GM23338 (cell line): ENCODE measurements at regions not wholly inside any gene's neighbourhood (a gene's known extent, or its start where the extent isn't known, plus 50 kb on each side); places are given as distances from the start of the nearest gene placed in this dataset.

Experiments
- EZH2 ChIP-seq: fragments of 200-600 bp; sonication (generic); IDR thresholded peaks from one replicate; pipeline ENCODE4 v1.8.0; 2017; ENCODE audit warnings: antibody characterized with exemption, mild to moderate bottlenecking, low read depth; ENCODE audit not compliant: unreplicated experiment
- EZH2phosphoT487 ChIP-seq: fragments of 200-600 bp; sonication (generic); IDR thresholded peaks from one replicate; pipeline ENCODE4 v1.8.1; 2018; ENCODE audit warnings: antibody characterized with exemption; ENCODE audit not compliant: unreplicated experiment
- NANOG ChIP-seq: IDR thresholded peaks from 2 replicates; pipeline ENCODE4 v1.6.1; 2016; ENCODE audit warnings: antibody characterized with exemption, borderline replicate concordance
- POLR2AphosphoS5 ChIP-seq: IDR thresholded peaks from 2 replicates; pipeline ENCODE4 v1.6.1; 2016; ENCODE audit warnings: antibody characterized with exemption, low read depth
- ZNF114 ChIP-seq: fragments of 250-450 bp; sonication (Bioruptor Pico); IDR thresholded peaks from 2 replicates; pipeline ENCODE4 v1.5.0; 2020; ENCODE audit warnings: mild to moderate bottlenecking, moderate library complexity
- TF ChIP-seq, protein P1 (sequence below), 2 experiments: fragments of 200-600 bp in 1 of 2; sonication (generic) in 1 of 2; conservative IDR thresholded peaks; 2 replicates each; pipeline versions ENCODE4 v1.5.1 to v1.6.1; 2016 to 2017; ENCODE audit warnings: antibody characterized with exemption in 2 of 2, low read depth in 2 of 2, mild to moderate bottlenecking in 2 of 2, moderate library complexity in 1 of 2
- TF ChIP-seq, protein P2 (sequence below): IDR thresholded peaks from one replicate; pipeline ENCODE4 v1.6.1; 2018; ENCODE audit warnings: antibody characterized with exemption; ENCODE audit not compliant: unreplicated experiment

DNA sequence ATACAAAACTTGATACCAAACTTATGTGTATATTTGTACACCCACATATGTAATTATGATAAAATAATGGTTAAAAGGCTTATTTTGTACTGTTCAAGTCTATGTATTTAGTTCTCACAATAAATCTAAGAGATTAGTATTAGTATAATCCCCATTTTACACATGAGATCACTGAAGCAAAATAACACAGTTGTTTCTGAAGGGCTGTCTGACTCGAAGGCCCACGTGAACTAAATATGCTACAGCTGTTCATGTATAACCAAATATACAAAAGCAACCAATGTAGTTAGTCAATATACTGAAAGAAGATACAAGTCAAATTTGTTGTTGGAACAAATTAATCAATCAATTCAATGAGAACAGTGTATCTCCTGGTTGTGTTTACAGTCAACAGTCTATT is 959.2 kb downstream of the EPHA7 start:
- TF ChIP-seq, protein P1, sequence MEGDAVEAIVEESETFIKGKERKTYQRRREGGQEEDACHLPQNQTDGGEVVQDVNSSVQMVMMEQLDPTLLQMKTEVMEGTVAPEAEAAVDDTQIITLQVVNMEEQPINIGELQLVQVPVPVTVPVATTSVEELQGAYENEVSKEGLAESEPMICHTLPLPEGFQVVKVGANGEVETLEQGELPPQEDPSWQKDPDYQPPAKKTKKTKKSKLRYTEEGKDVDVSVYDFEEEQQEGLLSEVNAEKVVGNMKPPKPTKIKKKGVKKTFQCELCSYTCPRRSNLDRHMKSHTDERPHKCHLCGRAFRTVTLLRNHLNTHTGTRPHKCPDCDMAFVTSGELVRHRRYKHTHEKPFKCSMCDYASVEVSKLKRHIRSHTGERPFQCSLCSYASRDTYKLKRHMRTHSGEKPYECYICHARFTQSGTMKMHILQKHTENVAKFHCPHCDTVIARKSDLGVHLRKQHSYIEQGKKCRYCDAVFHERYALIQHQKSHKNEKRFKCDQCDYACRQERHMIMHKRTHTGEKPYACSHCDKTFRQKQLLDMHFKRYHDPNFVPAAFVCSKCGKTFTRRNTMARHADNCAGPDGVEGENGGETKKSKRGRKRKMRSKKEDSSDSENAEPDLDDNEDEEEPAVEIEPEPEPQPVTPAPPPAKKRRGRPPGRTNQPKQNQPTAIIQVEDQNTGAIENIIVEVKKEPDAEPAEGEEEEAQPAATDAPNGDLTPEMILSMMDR (conservative IDR thresholded peaks at IDR 0.05; ENCODE audit: low read depth in 2 of 2), result no peak
- TF ChIP-seq EZH2, result no peak
- no peak for TF ChIP-seq POLR2AphosphoS5
- TF ChIP-seq, protein P2, sequence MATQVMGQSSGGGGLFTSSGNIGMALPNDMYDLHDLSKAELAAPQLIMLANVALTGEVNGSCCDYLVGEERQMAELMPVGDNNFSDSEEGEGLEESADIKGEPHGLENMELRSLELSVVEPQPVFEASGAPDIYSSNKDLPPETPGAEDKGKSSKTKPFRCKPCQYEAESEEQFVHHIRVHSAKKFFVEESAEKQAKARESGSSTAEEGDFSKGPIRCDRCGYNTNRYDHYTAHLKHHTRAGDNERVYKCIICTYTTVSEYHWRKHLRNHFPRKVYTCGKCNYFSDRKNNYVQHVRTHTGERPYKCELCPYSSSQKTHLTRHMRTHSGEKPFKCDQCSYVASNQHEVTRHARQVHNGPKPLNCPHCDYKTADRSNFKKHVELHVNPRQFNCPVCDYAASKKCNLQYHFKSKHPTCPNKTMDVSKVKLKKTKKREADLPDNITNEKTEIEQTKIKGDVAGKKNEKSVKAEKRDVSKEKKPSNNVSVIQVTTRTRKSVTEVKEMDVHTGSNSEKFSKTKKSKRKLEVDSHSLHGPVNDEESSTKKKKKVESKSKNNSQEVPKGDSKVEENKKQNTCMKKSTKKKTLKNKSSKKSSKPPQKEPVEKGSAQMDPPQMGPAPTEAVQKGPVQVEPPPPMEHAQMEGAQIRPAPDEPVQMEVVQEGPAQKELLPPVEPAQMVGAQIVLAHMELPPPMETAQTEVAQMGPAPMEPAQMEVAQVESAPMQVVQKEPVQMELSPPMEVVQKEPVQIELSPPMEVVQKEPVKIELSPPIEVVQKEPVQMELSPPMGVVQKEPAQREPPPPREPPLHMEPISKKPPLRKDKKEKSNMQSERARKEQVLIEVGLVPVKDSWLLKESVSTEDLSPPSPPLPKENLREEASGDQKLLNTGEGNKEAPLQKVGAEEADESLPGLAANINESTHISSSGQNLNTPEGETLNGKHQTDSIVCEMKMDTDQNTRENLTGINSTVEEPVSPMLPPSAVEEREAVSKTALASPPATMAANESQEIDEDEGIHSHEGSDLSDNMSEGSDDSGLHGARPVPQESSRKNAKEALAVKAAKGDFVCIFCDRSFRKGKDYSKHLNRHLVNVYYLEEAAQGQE, result no peak
- TF ChIP-seq ZNF114 (CRISPR knock-in tag), result no peak
- no peak for TF ChIP-seq EZH2phosphoT487
- TF ChIP-seq NANOG, result no peak
